Vagina (tissue), 2 donors: ENCODE measurements at regions not wholly inside any gene's neighbourhood (a gene's known extent, or its start where the extent isn't known, plus 50 kb on each side); places are given as distances from the start of the nearest gene placed in this dataset.

ENCODE experiments used
- DNase-seq, 2 donors: peaks; one replicate each; pipeline ENCODE4 v3.0.0-alpha.2; 2017; ENCODE audit errors: extremely low spot score in 2 of 2
- H3K27ac ChIP-seq: fragments of 200-600 bp; sonication (generic); one replicate; pipeline ENCODE4 v1.5.1; 2019
- H3K27me3 ChIP-seq: fragments of 200-600 bp; sonication (generic); one replicate; pipeline ENCODE4 v1.5.1; 2019
- H3K36me3 ChIP-seq, 2 donors: fragments of 200-600 bp; sonication (generic); one replicate each; pipeline ENCODE4 v1.5.1; 2017 to 2019
- H3K4me1 ChIP-seq: fragments of 200-600 bp; sonication (generic); one replicate; pipeline ENCODE4 v1.5.1; 2019
- H3K4me3 ChIP-seq, 2 donors: fragments of 200-600 bp; sonication (generic); 1 replicate in 1 of 2; 2 replicates in 1 of 2; pipeline ENCODE4 v1.5.1; 2016 to 2019
- H3K9me3 ChIP-seq: fragments of 200-600 bp; sonication (generic); one replicate; pipeline ENCODE4 v1.5.1; 2019
- POLR2A ChIP-seq, 2 donors: fragments of 450-650 bp; IDR thresholded peaks; one replicate each; pipeline ENCODE4 v1.6.1; 2017; ENCODE audit warnings: antibody characterized with exemption in 2 of 2, mild to moderate bottlenecking in 2 of 2, moderate library complexity in 2 of 2
- POLR2AphosphoS5 ChIP-seq, 2 donors: sonication (generic); formaldehyde crosslinking; IDR thresholded peaks; one replicate each; pipeline ENCODE4 v1.9.0; 2017; ENCODE audit warnings: antibody characterized with exemption in 2 of 2, mild to moderate bottlenecking in 2 of 2, low read depth in 1 of 2; ENCODE audit not compliant: insufficient read depth in 1 of 2
- intact Hi-C: fragments of 100-400 bp; cut with DNase I; formaldehyde crosslinking; loops from one replicate; pipeline ENCODE4 v1.15.1; 2023
- TF ChIP-seq, protein P1 (sequence below), 3 experiments: fragments of 450-650 bp in 2 of 3; fragments of 200-600 bp in 1 of 3; sonication (generic) in 1 of 3; IDR thresholded peaks; one replicate each; pipeline ENCODE4 v1.5.1; 2017 to 2019; ENCODE audit warnings: antibody characterized with exemption in 3 of 3, mild to moderate bottlenecking in 2 of 3, moderate library complexity in 2 of 3

DNA sequence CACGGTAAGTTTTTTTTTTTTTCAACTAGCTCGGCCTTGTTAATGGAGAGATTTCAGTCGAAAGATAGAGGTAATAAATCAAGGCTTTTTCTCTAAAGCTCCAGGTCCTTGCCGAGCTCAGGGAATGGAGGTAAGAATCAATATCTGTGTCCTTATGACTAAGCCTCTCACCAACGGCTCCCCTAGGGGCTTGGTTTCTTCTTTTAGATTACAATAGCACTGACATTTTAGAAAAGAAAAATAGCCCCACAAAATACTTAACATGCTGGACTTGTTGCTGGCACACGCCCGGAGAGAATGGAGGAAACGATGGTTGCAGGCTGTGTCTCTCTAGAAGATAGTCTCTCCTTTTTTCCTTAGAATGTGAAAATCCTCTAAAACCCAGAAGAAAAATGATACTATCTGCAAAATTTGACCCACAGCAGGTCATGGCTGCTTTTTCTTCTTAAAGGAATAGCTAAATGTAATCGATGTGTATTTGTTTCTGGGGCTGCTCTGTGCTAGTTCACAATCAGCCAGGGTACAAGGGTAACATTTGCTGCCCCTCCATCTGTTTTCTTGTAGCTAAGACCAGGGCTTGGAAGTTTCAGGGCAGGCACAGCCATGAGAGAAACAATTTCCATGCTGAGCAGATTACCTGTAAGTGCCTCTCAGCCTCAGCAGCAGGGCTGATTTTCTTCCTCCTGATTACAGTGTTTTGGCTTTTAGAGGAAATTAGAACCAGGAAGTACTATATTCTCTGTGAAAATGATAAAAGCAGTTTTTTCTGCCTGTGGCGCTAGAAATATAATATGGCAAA is 86.2 kb upstream of the GNG12 start:
- DNase-seq = no peak
- H3K4me1 ChIP-seq = no peaks in the 10 kb centered on the region
- no peaks in the 10 kb centered on the region for H3K36me3 ChIP-seq
- no peaks in the 10 kb centered on the region for H3K9me3 ChIP-seq
- no peak overlapping the region for H3K27ac ChIP-seq
- no peak overlapping the region for H3K4me3 ChIP-seq
- intact Hi-C loops = no loop called here
- TF ChIP-seq POLR2AphosphoS5 (IDR thresholded peaks at IDR 0.05; ENCODE audit: insufficient read depth in 1 of 2, low read depth in 1 of 2) = no peak
- TF ChIP-seq, protein P1, sequence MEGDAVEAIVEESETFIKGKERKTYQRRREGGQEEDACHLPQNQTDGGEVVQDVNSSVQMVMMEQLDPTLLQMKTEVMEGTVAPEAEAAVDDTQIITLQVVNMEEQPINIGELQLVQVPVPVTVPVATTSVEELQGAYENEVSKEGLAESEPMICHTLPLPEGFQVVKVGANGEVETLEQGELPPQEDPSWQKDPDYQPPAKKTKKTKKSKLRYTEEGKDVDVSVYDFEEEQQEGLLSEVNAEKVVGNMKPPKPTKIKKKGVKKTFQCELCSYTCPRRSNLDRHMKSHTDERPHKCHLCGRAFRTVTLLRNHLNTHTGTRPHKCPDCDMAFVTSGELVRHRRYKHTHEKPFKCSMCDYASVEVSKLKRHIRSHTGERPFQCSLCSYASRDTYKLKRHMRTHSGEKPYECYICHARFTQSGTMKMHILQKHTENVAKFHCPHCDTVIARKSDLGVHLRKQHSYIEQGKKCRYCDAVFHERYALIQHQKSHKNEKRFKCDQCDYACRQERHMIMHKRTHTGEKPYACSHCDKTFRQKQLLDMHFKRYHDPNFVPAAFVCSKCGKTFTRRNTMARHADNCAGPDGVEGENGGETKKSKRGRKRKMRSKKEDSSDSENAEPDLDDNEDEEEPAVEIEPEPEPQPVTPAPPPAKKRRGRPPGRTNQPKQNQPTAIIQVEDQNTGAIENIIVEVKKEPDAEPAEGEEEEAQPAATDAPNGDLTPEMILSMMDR (IDR thresholded peaks at IDR 0.05) = no peak
- no peak for TF ChIP-seq POLR2A (IDR thresholded peaks at IDR 0.05)
- H3K27me3 ChIP-seq = no peaks in the 10 kb centered on the region

DNA sequence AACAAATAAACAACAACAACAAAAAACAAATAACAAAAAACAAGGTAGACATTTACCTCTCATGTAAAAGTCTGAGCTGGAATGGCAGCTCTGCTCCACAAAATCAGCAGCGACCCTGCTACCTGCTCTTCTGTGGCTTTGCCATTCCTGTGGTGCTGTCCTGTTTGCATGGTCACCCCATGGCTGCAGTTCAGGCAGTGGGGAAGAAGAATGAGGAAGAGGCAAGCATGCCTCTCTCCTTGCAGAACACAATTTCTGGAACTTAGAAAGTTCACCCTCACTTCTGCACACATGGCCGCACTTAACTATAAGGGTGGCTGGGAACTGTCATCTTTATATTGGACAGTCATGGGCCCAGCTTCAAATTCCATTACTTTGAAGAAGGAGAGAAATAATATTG is 84.8 kb upstream of the GNG12 start:
- Histone ChIP-seq H3K27ac (no peak overlapping the region), H3K4me3 (no peak overlapping the region), H3K27me3 (no peaks in the 10 kb centered on the region), H3K36me3 (no peaks in the 10 kb centered on the region), H3K9me3 (no peaks in the 10 kb centered on the region), H3K4me1 (no peaks in the 10 kb centered on the region)
- TF ChIP-seq, protein P1 (IDR thresholded peaks at IDR 0.05) = no peak
- no peak for TF ChIP-seq POLR2AphosphoS5 (IDR thresholded peaks at IDR 0.05; ENCODE audit: insufficient read depth in 1 of 2, low read depth in 1 of 2)
- no peak for TF ChIP-seq POLR2A (IDR thresholded peaks at IDR 0.05)
- DNase-seq = no peak
- intact Hi-C loops = no loop called here

- no peak for TF ChIP-seq POLR2AphosphoS5 (IDR thresholded peaks at IDR 0.05; ENCODE audit: insufficient read depth in 1 of 2, low read depth in 1 of 2)
- TF ChIP-seq, protein P1 (IDR thresholded peaks at IDR 0.05) = no peak
- TF ChIP-seq POLR2A (IDR thresholded peaks at IDR 0.05) = no peak
- Histone ChIP-seq H3K9me3 (no peaks in the 10 kb centered on the region), H3K4me1 (no peaks in the 10 kb centered on the region), H3K36me3 (no peaks in the 10 kb centered on the region), H3K27ac (no peak overlapping the region), H3K4me3 (no peak overlapping the region), H3K27me3 (no peaks in the 10 kb centered on the region)
- DNase-seq = no peak
- intact Hi-C loops = no loop called here
Observed at GRCh38 chr1:67917006-67917405, 83.7 kb upstream of the GNG12 start.

DNA sequence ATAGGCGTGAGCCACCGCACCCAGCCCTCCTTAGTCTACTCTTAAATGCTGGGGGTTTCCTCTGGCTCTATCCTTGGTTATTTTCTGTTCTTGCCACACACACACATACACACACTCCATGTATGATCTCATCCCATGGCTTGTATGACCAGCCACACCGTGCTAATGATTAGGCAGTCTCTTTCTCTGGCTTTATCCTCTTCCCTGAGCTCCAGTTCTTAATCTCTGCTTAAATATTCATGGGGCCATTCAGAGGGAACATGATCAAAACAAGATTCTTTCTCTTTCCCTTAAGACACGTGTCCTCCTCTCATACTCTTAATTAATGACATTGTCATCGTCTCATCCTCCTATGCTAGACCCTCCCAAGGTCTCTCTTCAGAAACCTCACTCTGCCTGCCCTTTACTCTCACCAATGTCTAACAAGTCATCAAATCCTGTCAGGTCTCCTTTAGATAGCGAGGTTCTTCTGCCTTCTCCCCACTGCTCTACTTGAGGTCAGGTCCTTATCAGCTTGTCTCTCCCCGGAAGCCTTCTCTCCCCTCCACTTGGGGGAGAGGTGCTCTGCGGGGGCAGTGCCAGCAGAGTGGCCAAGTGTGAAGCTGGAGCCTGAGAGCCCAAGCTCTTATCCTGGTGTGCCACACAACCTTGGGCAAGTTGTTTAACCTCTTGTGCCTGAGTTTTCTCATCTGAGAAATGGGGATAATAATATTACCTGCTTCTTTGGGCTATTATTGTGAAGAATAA is 83.0 kb upstream of the GNG12 start:
- Histone ChIP-seq H3K27ac (no peak overlapping the region), H3K27me3 (no peaks in the 10 kb centered on the region), H3K36me3 (no peaks in the 10 kb centered on the region), H3K9me3 (no peaks in the 10 kb centered on the region), H3K4me1 (no peaks in the 10 kb centered on the region), H3K4me3 (no peak overlapping the region)
- intact Hi-C loops = no loop called here
- TF ChIP-seq POLR2AphosphoS5 (IDR thresholded peaks at IDR 0.05; ENCODE audit: insufficient read depth in 1 of 2, low read depth in 1 of 2) = no peak
- no peak for DNase-seq

GRCh38 chr1:67909776-67910175 is 76.5 kb upstream of the GNG12 start:
- no peaks in the 10 kb centered on the region for H3K4me1 ChIP-seq
- no peaks in the 10 kb centered on the region for H3K36me3 ChIP-seq
- TF ChIP-seq POLR2A (IDR thresholded peaks at IDR 0.05) = no peak
- no peak for TF ChIP-seq POLR2AphosphoS5 (IDR thresholded peaks at IDR 0.05; ENCODE audit: insufficient read depth in 1 of 2, low read depth in 1 of 2)
- TF ChIP-seq, protein P1 (IDR thresholded peaks at IDR 0.05) = no peak
- no peaks in the 10 kb centered on the region for H3K27me3 ChIP-seq
- H3K9me3 ChIP-seq = no peaks in the 10 kb centered on the region
- no peak for DNase-seq
- H3K27ac ChIP-seq = no peak overlapping the region
- H3K4me3 ChIP-seq = no peak overlapping the region
- intact Hi-C loops = no loop called here
